OCI-LY3 (cell line): ENCODE measurements at regions not wholly inside any gene's neighbourhood (a gene's known extent, or its start where the extent isn't known, plus 50 kb on each side); places are given as distances from the start of the nearest gene placed in this dataset.

Source experiments
- H2AFZ ChIP-seq: fragments of 200-600, 300-600 bp; shearing (Covaris generic); 2 replicates; pipeline ENCODE4 v1.6.0; 2014; ENCODE audit warnings: antibody characterized with exemption, low read depth, low read length
- H3K27ac ChIP-seq: fragments of 200-600, 300-600 bp; sonication (generic); 2 replicates; pipeline ENCODE4 v1.5.1; 2014; ENCODE audit warnings: mild to moderate bottlenecking, low read length, moderate library complexity, mixed read lengths
- H3K27me3 ChIP-seq: fragments of 200-600, 300-600 bp; sonication (generic); 2 replicates; pipeline ENCODE4 v1.6.1; 2014; ENCODE audit warnings: low read depth, low read length, mixed read lengths
- H3K36me3 ChIP-seq: fragments of 200-600, 300-600 bp; sonication (generic); replicated peaks from 2 replicates; pipeline ENCODE3; 2014; ENCODE audit warnings: low read depth, low read length, mixed read lengths
- H3K4me1 ChIP-seq: fragments of 300-600, 200-600 bp; sonication (generic); 2 replicates; pipeline ENCODE4 v1.6.1; 2014; ENCODE audit warnings: low read length, mixed read lengths
- H3K4me2 ChIP-seq: fragments of 200-600, 300-600 bp; sonication (generic); 2 replicates; pipeline ENCODE4 v1.6.1; 2014; ENCODE audit warnings: low read length, mixed read lengths
- H3K4me3 ChIP-seq: fragments of 300-600, 200-600 bp; sonication (generic); 2 replicates; pipeline ENCODE4 v1.5.1; 2014; ENCODE audit warnings: antibody characterized with exemption, mild to moderate bottlenecking, low read length, moderate library complexity
- H3K79me2 ChIP-seq: fragments of 300-600, 200-600 bp; shearing (Covaris generic); 2 replicates; pipeline ENCODE4 v1.6.1; 2014; ENCODE audit warnings: mild to moderate bottlenecking, low read length, mixed read lengths
- H3K9ac ChIP-seq: fragments of 300-600, 200-600 bp; shearing (Covaris generic); 2 replicates; pipeline ENCODE4 v1.6.0; 2014; ENCODE audit warnings: mild to moderate bottlenecking, low read length, moderate library complexity
- H3K9me3 ChIP-seq: fragments of 200-600, 300-600 bp; shearing (Covaris generic); 2 replicates; pipeline ENCODE4 v1.6.1; 2014; ENCODE audit warnings: low read length, mixed read lengths; ENCODE audit not compliant: insufficient read depth
- H4K20me1 ChIP-seq: fragments of 200-600, 300-600 bp; sonication (generic); 2 replicates; pipeline ENCODE4 v1.6.1; 2016; ENCODE audit warnings: low read length, mixed read lengths; ENCODE audit not compliant: insufficient read depth
- CTCF ChIP-seq: fragments of 200-600, 300-600 bp; sonication (generic); IDR thresholded peaks from 2 replicates; pipeline ENCODE4 v1.5.1; 2014; ENCODE audit warnings: antibody characterized with exemption, low read length, low read depth
- EZH2phosphoT487 ChIP-seq: fragments of 200-600 bp; shearing (Covaris generic); IDR thresholded peaks from 2 replicates; pipeline ENCODE4 v1.6.1; 2018; ENCODE audit warnings: antibody characterized with exemption, mixed run types, low read depth

GRCh38 chr20:22449188-22449973, 135.0 kb downstream of the FOXA2 start:
- Histone ChIP-seq H3K79me2 (no peaks in the 10 kb centered on the region), H3K4me1 (no peaks in the 10 kb centered on the region), H3K9ac (no peak overlapping the region), H3K4me2 (no peak overlapping the region), H3K4me3 (no peak overlapping the region), H3K27ac (no peak overlapping the region), H3K9me3 (no peaks in the 10 kb centered on the region), H4K20me1 (no peaks in the 10 kb centered on the region), H2AFZ (no peak overlapping the region), H3K27me3 (0 out of 2 replicates have a peak, but pooled peaks cover 3% of the 10 kb centered on the region), H3K36me3 (no peaks in the 10 kb centered on the region)
- no peak for TF ChIP-seq EZH2phosphoT487
- TF ChIP-seq CTCF: no peak

- no peaks in the 10 kb centered on the region for H3K27me3 ChIP-seq
- TF ChIP-seq CTCF (no peak), EZH2phosphoT487 (no peak)
- no peak overlapping the region for H3K27ac ChIP-seq
- H3K9ac ChIP-seq: no peak overlapping the region
- H3K9me3 ChIP-seq: no peaks in the 10 kb centered on the region
- no peaks in the 10 kb centered on the region for H4K20me1 ChIP-seq
- H3K4me2 ChIP-seq: no peak overlapping the region
- H3K36me3 ChIP-seq: no peaks in the 10 kb centered on the region
- no peak overlapping the region for H3K4me3 ChIP-seq
- no peaks in the 10 kb centered on the region for H3K79me2 ChIP-seq
- H2AFZ ChIP-seq: no peak overlapping the region
- no peaks in the 10 kb centered on the region for H3K4me1 ChIP-seq
These were observed 137.0 kb downstream of the FOXA2 start for GRCh38 chr20:22447447-22447778.

- no peaks in the 10 kb centered on the region for H3K4me1 ChIP-seq
- H3K79me2 ChIP-seq: no peaks in the 10 kb centered on the region
- H3K27me3 ChIP-seq: no peaks in the 10 kb centered on the region
- no peaks in the 10 kb centered on the region for H3K36me3 ChIP-seq
- H3K9me3 ChIP-seq: no peaks in the 10 kb centered on the region
- H3K4me2 ChIP-seq: no peak overlapping the region
- no peak overlapping the region for H3K9ac ChIP-seq
- no peak overlapping the region for H2AFZ ChIP-seq
- H3K27ac ChIP-seq: no peak overlapping the region
- TF ChIP-seq CTCF (no peak), EZH2phosphoT487 (no peak)
- H3K4me3 ChIP-seq: no peak overlapping the region
- no peaks in the 10 kb centered on the region for H4K20me1 ChIP-seq
These were observed 137.5 kb downstream of the FOXA2 start for GRCh38 chr20:22446613-22447446.

GRCh38 chr20:22442318-22442717, 142.1 kb downstream of the FOXA2 start:
- Histone ChIP-seq H3K27me3 (no peaks in the 10 kb centered on the region), H3K4me2 (no peak overlapping the region), H3K79me2 (no peaks in the 10 kb centered on the region), H3K9ac (no peak overlapping the region), H3K36me3 (no peaks in the 10 kb centered on the region), H3K9me3 (no peaks in the 10 kb centered on the region), H3K4me3 (no peak overlapping the region), H2AFZ (no peak overlapping the region), H4K20me1 (no peaks in the 10 kb centered on the region), H3K27ac (no peak overlapping the region), H3K4me1 (no peaks in the 10 kb centered on the region)
- no peak for TF ChIP-seq EZH2phosphoT487
- TF ChIP-seq CTCF: no peak
